ENCODE measurements at regions not wholly inside any gene's neighbourhood (a gene's known extent, or its start where the extent isn't known, plus 50 kb on each side); places are given as distances from the start of the nearest gene placed in this dataset.

- TF ChIP-seq POLR2A (IDR thresholded peaks at IDR 0.05) (no peak), CTCF (IDR thresholded peaks at IDR 0.05) (no peak)
- Histone ChIP-seq H3K4me1 (no peaks in the 10 kb centered on the region), H3K27me3 (no peaks in the 10 kb centered on the region), H3K36me3 (ENCODE audit: low read depth, missing control alignments) (no peaks in the 10 kb centered on the region), H3K9me3 (no peaks in the 10 kb centered on the region), H3K27ac (no peak overlapping the region), H3K4me3 (no peak overlapping the region)
- 80 to 95% methylated on average over 1 of the region's 1 CpG for WGBS, 2 donors
- no peak for DNase-seq
- intact Hi-C loops (cut with DNase I; ENCODE audit: low total_unique reads): no loop called here
Measured at GRCh38 chr11:82046778-82047177, 686.9 kb downstream of the FAM181B start.

GRCh38 chr11:82045748-82046457 is 687.8 kb downstream of the FAM181B start:
- TF ChIP-seq POLR2A (IDR thresholded peaks at IDR 0.05) (no peak), CTCF (IDR thresholded peaks at IDR 0.05) (no peak)
- Histone ChIP-seq H3K4me3 (no peak overlapping the region), H3K9me3 (no peaks in the 10 kb centered on the region), H3K4me1 (no peaks in the 10 kb centered on the region), H3K27ac (no peak overlapping the region), H3K27me3 (no peaks in the 10 kb centered on the region), H3K36me3 (ENCODE audit: low read depth, missing control alignments) (no peaks in the 10 kb centered on the region)
- 71 to 74% methylated on average over 2 of the region's 2 CpGs for WGBS, 2 donors
- no peak for DNase-seq
- intact Hi-C loops (cut with DNase I; ENCODE audit: low total_unique reads): no loop called here

- H3K27me3 ChIP-seq: no peaks in the 10 kb centered on the region
- intact Hi-C loops (cut with DNase I; ENCODE audit: low total_unique reads): no loop called here
- H3K4me3 ChIP-seq: no peak overlapping the region
- H3K27ac ChIP-seq: no peak overlapping the region
- H3K36me3 ChIP-seq (ENCODE audit: low read depth, missing control alignments): no peaks in the 10 kb centered on the region
- TF ChIP-seq CTCF (IDR thresholded peaks at IDR 0.05) (no peak), POLR2A (IDR thresholded peaks at IDR 0.05) (no peak)
- 74 to 82% methylated on average over 2 of the region's 2 CpGs for WGBS, 2 donors
- no peaks in the 10 kb centered on the region for H3K4me1 ChIP-seq
- H3K9me3 ChIP-seq: no peaks in the 10 kb centered on the region
- no peak for DNase-seq
Measured at GRCh38 chr11:82043316-82043715, 690.3 kb downstream of the FAM181B start.

GRCh38 chr11:82041764-82042163 is 691.9 kb downstream of the FAM181B start:
- TF ChIP-seq POLR2A (IDR thresholded peaks at IDR 0.05) (no peak), CTCF (IDR thresholded peaks at IDR 0.05) (no peak)
- DNase-seq: no peak
- Histone ChIP-seq H3K27me3 (no peaks in the 10 kb centered on the region), H3K4me3 (no peak overlapping the region), H3K9me3 (no peaks in the 10 kb centered on the region), H3K36me3 (ENCODE audit: low read depth, missing control alignments) (no peaks in the 10 kb centered on the region), H3K27ac (no peak overlapping the region), H3K4me1 (no peaks in the 10 kb centered on the region)
- WGBS, 2 donors: 81 to 83% methylated on average over 6 of the region's 6 CpGs
- intact Hi-C loops (cut with DNase I; ENCODE audit: low total_unique reads): no loop called here

GRCh38 chr11:82038154-82038553 is 695.5 kb downstream of the FAM181B start:
- TF ChIP-seq POLR2A (IDR thresholded peaks at IDR 0.05): no peak
- TF ChIP-seq CTCF (IDR thresholded peaks at IDR 0.05): no peak
- Histone ChIP-seq H3K4me3 (no peak overlapping the region), H3K27ac (no peak overlapping the region), H3K36me3 (ENCODE audit: low read depth, missing control alignments) (no peaks in the 10 kb centered on the region), H3K4me1 (no peaks in the 10 kb centered on the region), H3K9me3 (no peaks in the 10 kb centered on the region), H3K27me3 (no peaks in the 10 kb centered on the region)
- 73 to 76% methylated on average over 2 of the region's 2 CpGs for WGBS, 2 donors
- intact Hi-C loops (cut with DNase I; ENCODE audit: low total_unique reads): no loop called here
- DNase-seq: no peak
